ENCODE measurements at regions not wholly inside any gene's neighbourhood (a gene's known extent, or its start where the extent isn't known, plus 50 kb on each side); places are given as distances from the start of the nearest gene placed in this dataset.

GRCh38 chr3:73140772-73141442, 79.4 kb downstream of the EBLN2 start:
- no peaks in the 10 kb centered on the region for H3K27me3 ChIP-seq (replicated peaks in 1 of 4; ENCODE audit: control insufficient read depth in 3 of 4, extremely low read depth in 1 of 4, insufficient read depth in 3 of 4, low read length in 3 of 4)
- no peaks in the 10 kb centered on the region for H3K23me2 ChIP-seq (ENCODE audit: low read depth, low read length)
- H3K56ac ChIP-seq (replicated peaks; ENCODE audit: insufficient read length, low read depth, low read length), result no peak overlapping the region
- no peak overlapping the region for H2BK12ac ChIP-seq (ENCODE audit: low read depth, low read length)
- 87% methylated on average over 7 of the region's 7 CpGs; no CpG with 5 or more reads in 1 of the 2 experiments for WGBS, 2 experiments (ENCODE audit: extremely low coverage in 1 of 2, insufficient coverage in 1 of 2, insufficient read length in 1 of 2, insufficient replicate concordance in 2 of 2, low coverage in 1 of 2, low lambda C conversion rate in 2 of 2, missing lambda C conversion rate in 1 of 2)
- DNase-seq (ENCODE audit: low read depth in 1 of 2, low spot score in 2 of 2), result no peak
- CTCF ChIA-PET (ENCODE audit: partially characterized antibody), result no interaction called here
- no peaks in the 10 kb centered on the region for H3K36me3 ChIP-seq (ENCODE audit: control insufficient read depth in 2 of 4, insufficient read depth in 4 of 4, low read length in 3 of 4)
- H3K9ac ChIP-seq (replicated peaks in 1 of 4; ENCODE audit: extremely low read depth in 1 of 4, low read depth in 3 of 4, low read length in 3 of 4), result no peak overlapping the region
- H3K79me2 ChIP-seq (ENCODE audit: control insufficient read depth in 1 of 2, insufficient read depth in 2 of 2, low read length in 2 of 2), result no peaks in the 10 kb centered on the region
- no peak overlapping the region for H3K4me3 ChIP-seq (ENCODE audit: extremely low read depth in 1 of 4, insufficient read depth in 2 of 4, low read depth in 3 of 4, low read length in 4 of 4)
- no peak for FAIRE-seq
- no peak overlapping the region for H3K4ac ChIP-seq (replicated peaks; ENCODE audit: insufficient read length, low read depth, low read length)
- H3K23ac ChIP-seq (ENCODE audit: insufficient read length), result no peak overlapping the region
- H4K8ac ChIP-seq (ENCODE audit: extremely low read depth, insufficient read depth, low read length), result no peak overlapping the region
- no peak overlapping the region for H3K14ac ChIP-seq (ENCODE audit: insufficient read length)
- H3K18ac ChIP-seq (ENCODE audit: extremely low read depth, low read length), result no peak overlapping the region
- POLR2A ChIA-PET (ENCODE audit: partially characterized antibody), result no interaction called here
- no peaks in the 10 kb centered on the region for H3K79me1 ChIP-seq (ENCODE audit: low read depth, low read length)
- H4K91ac ChIP-seq (replicated peaks; ENCODE audit: insufficient read length, low read length), result no peak overlapping the region
- no peak overlapping the region for H3K4me2 ChIP-seq (ENCODE audit: insufficient read depth in 1 of 2, low read depth in 2 of 2, low read length in 2 of 2)
- no peak overlapping the region for H2BK120ac ChIP-seq (replicated peaks; ENCODE audit: low read depth, low read length)
- H2AFZ ChIP-seq (ENCODE audit: low read length), result no peak overlapping the region
- no peak overlapping the region for H4K5ac ChIP-seq (ENCODE audit: insufficient read length, low read depth, low read length)
- no peaks in the 10 kb centered on the region for H3K4me1 ChIP-seq (replicated peaks in 1 of 4; ENCODE audit: control insufficient read depth in 3 of 4, insufficient read depth in 4 of 4, low read length in 3 of 4)
- H2BK20ac ChIP-seq (ENCODE audit: low read length), result no peak overlapping the region
- no peaks in the 10 kb centered on the region for H4K20me1 ChIP-seq (replicated peaks in 1 of 2; ENCODE audit: control insufficient read depth in 1 of 2, insufficient read depth in 2 of 2, low read length in 2 of 2)
- H3K9me3 ChIP-seq (ENCODE audit: insufficient read depth in 2 of 2, low read depth in 1 of 2, low read length in 1 of 2), result no peaks in the 10 kb centered on the region
- H3K27ac ChIP-seq (ENCODE audit: low read depth, low read length), result no peak overlapping the region
- H2AK5ac ChIP-seq (ENCODE audit: low read depth, low read length), result no peak overlapping the region
- no peak for TF ChIP-seq CHD1 (IDR thresholded peaks at IDR 0.05; ENCODE audit: low read depth, low read length)
- no peak for TF ChIP-seq FOSL1 (IDR thresholded peaks at IDR 0.05; ENCODE audit: insufficient read depth, low read depth, low read length)
- no peak for TF ChIP-seq ASH2L (IDR thresholded peaks at IDR 0.05; ENCODE audit: low read length)
- no peak for TF ChIP-seq POLR2A (IDR thresholded peaks at IDR 0.05; ENCODE audit: control extremely low read depth in 1 of 2, low read depth in 2 of 2, low read length in 2 of 2)
- no peak for TF ChIP-seq SIN3A (conservative IDR thresholded peaks at IDR 0.05 in 1 of 2, IDR thresholded peaks at IDR 0.05 in 1 of 2; ENCODE audit: low read depth in 1 of 2, low read length in 2 of 2)
- TF ChIP-seq CEBPB (IDR thresholded peaks at IDR 0.05; ENCODE audit: low read depth, low read length), result no peak
- TF ChIP-seq TCF12 (IDR thresholded peaks at IDR 0.05; ENCODE audit: low read depth, low read length), result no peak
- no peak for TF ChIP-seq SP1 (IDR thresholded peaks at IDR 0.05; ENCODE audit: low read depth, low read length)
- no peak for TF ChIP-seq CREB1 (IDR thresholded peaks at IDR 0.05)
- TF ChIP-seq ATF3 (IDR thresholded peaks at IDR 0.05; ENCODE audit: insufficient read depth, low read depth, low read length), result no peak
- no peak for TF ChIP-seq POLR2AphosphoS5 (IDR thresholded peaks at IDR 0.05; ENCODE audit: low read depth, low read length)
- TF ChIP-seq BCL11A (IDR thresholded peaks at IDR 0.05; ENCODE audit: low read depth in 2 of 2, low read length in 2 of 2), result no peak
- no peak for TF ChIP-seq EP300 (IDR thresholded peaks at IDR 0.05; ENCODE audit: borderline replicate concordance in 1 of 2, low read depth in 2 of 2, low read length in 2 of 2)
- TF ChIP-seq MAFK (IDR thresholded peaks at IDR 0.05; ENCODE audit: low read depth, low read length), result no peak
- no peak for TF ChIP-seq KDM5A (IDR thresholded peaks at IDR 0.05; ENCODE audit: low read length)
- no peak overlapping the region for H2BK5ac ChIP-seq (ENCODE audit: low read depth, low read length)
- H2BK15ac ChIP-seq (ENCODE audit: low read length), result no peak overlapping the region
